ENCODE measurements at regions not wholly inside any gene's neighbourhood (a gene's known extent, or its start where the extent isn't known, plus 50 kb on each side); places are given as distances from the start of the nearest gene placed in this dataset.

- no peak for DNase-seq (ENCODE audit: low spot score)
- WGBS: 80% methylated on average over 5 of the region's 5 CpGs
- no peak overlapping the region for H3K27ac ChIP-seq (ENCODE audit: low read depth in 1 of 2, low read length in 2 of 2)
- no peak for TF ChIP-seq NR2F2 (IDR thresholded peaks at IDR 0.05)
- no peak for TF ChIP-seq HNF4G (IDR thresholded peaks at IDR 0.05)
- TF ChIP-seq, protein P1, sequence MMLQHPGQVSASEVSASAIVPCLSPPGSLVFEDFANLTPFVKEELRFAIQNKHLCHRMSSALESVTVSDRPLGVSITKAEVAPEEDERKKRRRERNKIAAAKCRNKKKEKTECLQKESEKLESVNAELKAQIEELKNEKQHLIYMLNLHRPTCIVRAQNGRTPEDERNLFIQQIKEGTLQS (IDR thresholded peaks at IDR 0.05): no peak
- TF ChIP-seq JUND (IDR thresholded peaks at IDR 0.05): no peak
- no peak for TF ChIP-seq FOXA1 (IDR thresholded peaks at IDR 0.05)
- no peak for TF ChIP-seq YY1 (IDR thresholded peaks at IDR 0.05)
- no peak for TF ChIP-seq SP1 (IDR thresholded peaks at IDR 0.05)
- TF ChIP-seq, protein P2, sequence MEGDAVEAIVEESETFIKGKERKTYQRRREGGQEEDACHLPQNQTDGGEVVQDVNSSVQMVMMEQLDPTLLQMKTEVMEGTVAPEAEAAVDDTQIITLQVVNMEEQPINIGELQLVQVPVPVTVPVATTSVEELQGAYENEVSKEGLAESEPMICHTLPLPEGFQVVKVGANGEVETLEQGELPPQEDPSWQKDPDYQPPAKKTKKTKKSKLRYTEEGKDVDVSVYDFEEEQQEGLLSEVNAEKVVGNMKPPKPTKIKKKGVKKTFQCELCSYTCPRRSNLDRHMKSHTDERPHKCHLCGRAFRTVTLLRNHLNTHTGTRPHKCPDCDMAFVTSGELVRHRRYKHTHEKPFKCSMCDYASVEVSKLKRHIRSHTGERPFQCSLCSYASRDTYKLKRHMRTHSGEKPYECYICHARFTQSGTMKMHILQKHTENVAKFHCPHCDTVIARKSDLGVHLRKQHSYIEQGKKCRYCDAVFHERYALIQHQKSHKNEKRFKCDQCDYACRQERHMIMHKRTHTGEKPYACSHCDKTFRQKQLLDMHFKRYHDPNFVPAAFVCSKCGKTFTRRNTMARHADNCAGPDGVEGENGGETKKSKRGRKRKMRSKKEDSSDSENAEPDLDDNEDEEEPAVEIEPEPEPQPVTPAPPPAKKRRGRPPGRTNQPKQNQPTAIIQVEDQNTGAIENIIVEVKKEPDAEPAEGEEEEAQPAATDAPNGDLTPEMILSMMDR (IDR thresholded peaks at IDR 0.05; ENCODE audit: low read depth, low read length, missing input control): no peak
- no peak for TF ChIP-seq FOXA2 (IDR thresholded peaks at IDR 0.05)
- TF ChIP-seq, protein P3, sequence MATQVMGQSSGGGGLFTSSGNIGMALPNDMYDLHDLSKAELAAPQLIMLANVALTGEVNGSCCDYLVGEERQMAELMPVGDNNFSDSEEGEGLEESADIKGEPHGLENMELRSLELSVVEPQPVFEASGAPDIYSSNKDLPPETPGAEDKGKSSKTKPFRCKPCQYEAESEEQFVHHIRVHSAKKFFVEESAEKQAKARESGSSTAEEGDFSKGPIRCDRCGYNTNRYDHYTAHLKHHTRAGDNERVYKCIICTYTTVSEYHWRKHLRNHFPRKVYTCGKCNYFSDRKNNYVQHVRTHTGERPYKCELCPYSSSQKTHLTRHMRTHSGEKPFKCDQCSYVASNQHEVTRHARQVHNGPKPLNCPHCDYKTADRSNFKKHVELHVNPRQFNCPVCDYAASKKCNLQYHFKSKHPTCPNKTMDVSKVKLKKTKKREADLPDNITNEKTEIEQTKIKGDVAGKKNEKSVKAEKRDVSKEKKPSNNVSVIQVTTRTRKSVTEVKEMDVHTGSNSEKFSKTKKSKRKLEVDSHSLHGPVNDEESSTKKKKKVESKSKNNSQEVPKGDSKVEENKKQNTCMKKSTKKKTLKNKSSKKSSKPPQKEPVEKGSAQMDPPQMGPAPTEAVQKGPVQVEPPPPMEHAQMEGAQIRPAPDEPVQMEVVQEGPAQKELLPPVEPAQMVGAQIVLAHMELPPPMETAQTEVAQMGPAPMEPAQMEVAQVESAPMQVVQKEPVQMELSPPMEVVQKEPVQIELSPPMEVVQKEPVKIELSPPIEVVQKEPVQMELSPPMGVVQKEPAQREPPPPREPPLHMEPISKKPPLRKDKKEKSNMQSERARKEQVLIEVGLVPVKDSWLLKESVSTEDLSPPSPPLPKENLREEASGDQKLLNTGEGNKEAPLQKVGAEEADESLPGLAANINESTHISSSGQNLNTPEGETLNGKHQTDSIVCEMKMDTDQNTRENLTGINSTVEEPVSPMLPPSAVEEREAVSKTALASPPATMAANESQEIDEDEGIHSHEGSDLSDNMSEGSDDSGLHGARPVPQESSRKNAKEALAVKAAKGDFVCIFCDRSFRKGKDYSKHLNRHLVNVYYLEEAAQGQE (IDR thresholded peaks at IDR 0.05): no peak
- TF ChIP-seq EGR1 (IDR thresholded peaks at IDR 0.05; ENCODE audit: low read depth in 2 of 2): no peak
- TF ChIP-seq ZBTB33 (IDR thresholded peaks at IDR 0.05): no peak
- no peak for TF ChIP-seq MAX (IDR thresholded peaks at IDR 0.05)
- no peak for TF ChIP-seq GABPA (IDR thresholded peaks at IDR 0.05 in 1 of 2, conservative IDR thresholded peaks at IDR 0.05 in 1 of 2)
- no peak for TF ChIP-seq RAD21 (IDR thresholded peaks at IDR 0.05)
- no peak for TF ChIP-seq TAF1 (conservative IDR thresholded peaks at IDR 0.05)
- no peak for TF ChIP-seq HNF4A (conservative IDR thresholded peaks at IDR 0.05)
- TF ChIP-seq RXRA (IDR thresholded peaks at IDR 0.05): no peak
- peaks cover 4 to 7% (median 4%) of the 10 kb centered on the region in 4 donors for H3K9me3 ChIP-seq (ENCODE audit: control insufficient read depth in 4 of 4, low read length in 3 of 4)
- H3K27me3 ChIP-seq (ENCODE audit: control insufficient read depth in 4 of 4, insufficient read depth in 4 of 4, low read length in 3 of 4): peaks cover 0 to 4% (median 0%) of the 10 kb centered on the region in 4 donors
- H3K4me1 ChIP-seq (ENCODE audit: control insufficient read depth in 4 of 4, insufficient read depth in 4 of 4, low read length in 3 of 4): no peaks in the 10 kb centered on the region
- H3K9ac ChIP-seq (ENCODE audit: low read depth in 1 of 2, low read length in 2 of 2): no peak overlapping the region
- H3K4me3 ChIP-seq (ENCODE audit: low read depth in 1 of 3, low read length in 3 of 3): no peak overlapping the region
- H3K36me3 ChIP-seq (ENCODE audit: control insufficient read depth in 4 of 4, insufficient read depth in 3 of 4, low read depth in 1 of 4, low read length in 3 of 4): no peaks in the 10 kb centered on the region
Measured at GRCh38 chr2:239781454-239781853, 243.7 kb downstream of the NDUFA10 start.

All from liver (tissue), 8 donors.